ENCODE measurements at regions not wholly inside any gene's neighbourhood (a gene's known extent, or its start where the extent isn't known, plus 50 kb on each side); places are given as distances from the start of the nearest gene placed in this dataset.

DNA sequence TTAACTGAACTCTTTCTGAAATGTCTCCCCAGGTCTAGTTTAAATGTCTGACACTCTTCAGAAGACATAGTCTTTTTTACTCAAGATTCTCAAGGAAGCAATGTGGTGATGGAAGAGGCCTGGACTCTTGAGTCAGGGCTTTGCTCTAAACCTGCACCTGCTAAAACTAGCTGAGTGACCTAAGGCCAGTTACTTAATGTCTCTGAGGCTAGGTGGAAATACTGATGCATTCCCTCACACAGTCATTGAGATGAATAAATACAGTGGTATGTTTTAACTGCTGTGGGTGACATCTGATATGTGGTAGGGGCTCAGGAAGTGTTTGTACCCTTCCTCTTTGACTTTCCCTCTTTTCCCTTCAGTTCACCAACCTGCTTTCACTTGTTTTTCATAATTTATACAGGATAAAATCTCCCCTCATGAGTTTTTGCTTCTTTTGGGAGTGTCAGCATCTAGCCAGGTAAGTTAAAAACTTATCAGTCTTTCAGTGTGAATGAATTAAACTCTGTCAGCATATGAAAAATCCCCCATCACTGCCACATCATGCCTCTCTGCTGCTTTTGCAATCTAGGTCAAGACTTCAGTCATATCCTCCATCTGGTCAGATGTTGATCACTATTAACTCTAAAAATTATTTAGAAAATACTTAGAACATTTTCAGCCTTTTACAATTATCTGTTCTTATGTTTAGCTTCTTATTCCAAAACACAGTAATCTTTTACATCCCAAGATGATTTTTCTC is 178.7 kb upstream of the TNFAIP3 start:
- Histone ChIP-seq H2AFZ (ENCODE audit: low read length) (no peak overlapping the region), H3K4me1 (ENCODE audit: control insufficient read depth, extremely low read depth, insufficient read depth, low read length) (no peaks in the 10 kb centered on the region), H3K4me3 (replicated peaks in 1 of 4; ENCODE audit: control extremely low read depth in 1 of 4, insufficient read depth in 1 of 4, low read depth in 3 of 4, low read length in 4 of 4) (no peak overlapping the region), H3K79me2 (ENCODE audit: control insufficient read depth, insufficient read depth, low read length) (no peaks in the 10 kb centered on the region), H3K4me2 (ENCODE audit: extremely low read depth, insufficient read depth, low read length) (no peak overlapping the region), H3K27ac (ENCODE audit: insufficient read depth, low read length) (no peak overlapping the region), H3K9ac (ENCODE audit: insufficient read depth, low read length) (no peak overlapping the region), H4K20me1 (ENCODE audit: control insufficient read depth, extremely low read depth, insufficient read depth, low read length) (no peaks in the 10 kb centered on the region), H3K9me3 (ENCODE audit: control insufficient read depth, insufficient read depth, low read depth, low read length) (no peaks in the 10 kb centered on the region), H3K36me3 (ENCODE audit: control insufficient read depth, insufficient read depth, low read length) (no peaks in the 10 kb centered on the region), H3K27me3 (ENCODE audit: control insufficient read depth, insufficient read depth, low read length) (no peaks in the 10 kb centered on the region)
- DNase-seq (ENCODE audit: low read depth in 2 of 2) = no peak
- no peak for TF ChIP-seq EZH2 (IDR thresholded peaks at IDR 0.05; ENCODE audit: low read length, missing control alignments)
- TF ChIP-seq, protein P1, sequence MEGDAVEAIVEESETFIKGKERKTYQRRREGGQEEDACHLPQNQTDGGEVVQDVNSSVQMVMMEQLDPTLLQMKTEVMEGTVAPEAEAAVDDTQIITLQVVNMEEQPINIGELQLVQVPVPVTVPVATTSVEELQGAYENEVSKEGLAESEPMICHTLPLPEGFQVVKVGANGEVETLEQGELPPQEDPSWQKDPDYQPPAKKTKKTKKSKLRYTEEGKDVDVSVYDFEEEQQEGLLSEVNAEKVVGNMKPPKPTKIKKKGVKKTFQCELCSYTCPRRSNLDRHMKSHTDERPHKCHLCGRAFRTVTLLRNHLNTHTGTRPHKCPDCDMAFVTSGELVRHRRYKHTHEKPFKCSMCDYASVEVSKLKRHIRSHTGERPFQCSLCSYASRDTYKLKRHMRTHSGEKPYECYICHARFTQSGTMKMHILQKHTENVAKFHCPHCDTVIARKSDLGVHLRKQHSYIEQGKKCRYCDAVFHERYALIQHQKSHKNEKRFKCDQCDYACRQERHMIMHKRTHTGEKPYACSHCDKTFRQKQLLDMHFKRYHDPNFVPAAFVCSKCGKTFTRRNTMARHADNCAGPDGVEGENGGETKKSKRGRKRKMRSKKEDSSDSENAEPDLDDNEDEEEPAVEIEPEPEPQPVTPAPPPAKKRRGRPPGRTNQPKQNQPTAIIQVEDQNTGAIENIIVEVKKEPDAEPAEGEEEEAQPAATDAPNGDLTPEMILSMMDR (conservative IDR thresholded peaks at IDR 0.05 in 1 of 2, IDR thresholded peaks at IDR 0.05 in 1 of 2; ENCODE audit: low read depth in 1 of 2, low read length in 2 of 2) = no peak

DNA sequence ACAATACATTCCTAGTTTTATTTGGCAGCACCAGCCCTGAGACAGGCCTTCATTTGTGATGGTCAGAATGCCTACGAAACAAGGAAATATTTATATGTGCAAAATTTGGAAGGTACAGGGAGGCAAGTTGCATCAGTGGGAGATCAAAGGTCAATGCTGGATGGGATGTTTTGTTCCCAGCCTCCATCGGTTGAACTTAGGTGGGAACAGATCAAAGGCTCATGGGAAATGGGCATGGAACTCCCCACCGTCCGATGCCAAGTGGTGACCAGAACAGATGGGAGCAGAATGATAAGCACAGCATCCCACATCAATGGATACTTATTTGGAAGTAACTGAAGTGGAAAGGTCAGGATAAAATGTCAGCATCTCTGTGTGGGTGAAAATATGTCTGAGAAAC is 177.7 kb upstream of the TNFAIP3 start:
- Histone ChIP-seq H3K36me3 (ENCODE audit: control insufficient read depth, insufficient read depth, low read length) (no peaks in the 10 kb centered on the region), H4K20me1 (ENCODE audit: control insufficient read depth, extremely low read depth, insufficient read depth, low read length) (no peaks in the 10 kb centered on the region), H2AFZ (ENCODE audit: low read length) (no peak overlapping the region), H3K27ac (ENCODE audit: insufficient read depth, low read length) (no peak overlapping the region), H3K79me2 (ENCODE audit: control insufficient read depth, insufficient read depth, low read length) (no peaks in the 10 kb centered on the region), H3K9ac (ENCODE audit: insufficient read depth, low read length) (no peak overlapping the region), H3K27me3 (ENCODE audit: control insufficient read depth, insufficient read depth, low read length) (no peaks in the 10 kb centered on the region), H3K4me2 (ENCODE audit: extremely low read depth, insufficient read depth, low read length) (no peak overlapping the region), H3K4me1 (ENCODE audit: control insufficient read depth, extremely low read depth, insufficient read depth, low read length) (no peaks in the 10 kb centered on the region), H3K9me3 (ENCODE audit: control insufficient read depth, insufficient read depth, low read depth, low read length) (no peaks in the 10 kb centered on the region), H3K4me3 (replicated peaks in 1 of 4; ENCODE audit: control extremely low read depth in 1 of 4, insufficient read depth in 1 of 4, low read depth in 3 of 4, low read length in 4 of 4) (no peak overlapping the region)
- TF ChIP-seq, protein P1 (conservative IDR thresholded peaks at IDR 0.05 in 1 of 2, IDR thresholded peaks at IDR 0.05 in 1 of 2; ENCODE audit: low read depth in 1 of 2, low read length in 2 of 2) = no peak
- no peak for TF ChIP-seq EZH2 (IDR thresholded peaks at IDR 0.05; ENCODE audit: low read length, missing control alignments)
- no peak for DNase-seq (ENCODE audit: low read depth in 2 of 2)

DNA sequence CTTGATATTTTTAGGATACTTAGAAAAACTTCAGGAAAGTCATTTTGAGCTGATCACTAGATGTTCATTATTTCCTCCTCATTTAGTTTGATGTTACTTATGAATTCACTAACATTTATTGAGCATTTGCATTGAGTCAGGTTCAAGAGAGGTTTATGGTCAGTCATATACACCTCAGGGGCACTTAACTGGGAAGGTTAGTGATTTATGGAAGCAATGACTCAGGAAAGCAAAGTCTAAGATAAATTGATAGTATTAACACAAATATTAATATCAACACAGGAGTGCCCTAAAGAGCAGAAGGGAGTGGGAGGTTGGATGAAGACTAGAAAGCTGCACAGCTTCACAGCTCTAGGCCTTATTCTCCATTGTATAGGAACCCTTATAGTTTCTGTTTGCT is 177.0 kb upstream of the TNFAIP3 start:
- H3K4me2 ChIP-seq (ENCODE audit: extremely low read depth, insufficient read depth, low read length) = no peak overlapping the region
- H3K36me3 ChIP-seq (ENCODE audit: control insufficient read depth, insufficient read depth, low read length) = no peaks in the 10 kb centered on the region
- H3K4me1 ChIP-seq (ENCODE audit: control insufficient read depth, extremely low read depth, insufficient read depth, low read length) = no peaks in the 10 kb centered on the region
- no peak overlapping the region for H3K9ac ChIP-seq (ENCODE audit: insufficient read depth, low read length)
- no peak overlapping the region for H3K27ac ChIP-seq (ENCODE audit: insufficient read depth, low read length)
- no peaks in the 10 kb centered on the region for H3K79me2 ChIP-seq (ENCODE audit: control insufficient read depth, insufficient read depth, low read length)
- H3K4me3 ChIP-seq (replicated peaks in 1 of 4; ENCODE audit: control extremely low read depth in 1 of 4, insufficient read depth in 1 of 4, low read depth in 3 of 4, low read length in 4 of 4) = no peak overlapping the region
- no peak overlapping the region for H2AFZ ChIP-seq (ENCODE audit: low read length)
- no peak for DNase-seq (ENCODE audit: low read depth in 2 of 2)
- H4K20me1 ChIP-seq (ENCODE audit: control insufficient read depth, extremely low read depth, insufficient read depth, low read length) = no peaks in the 10 kb centered on the region
- TF ChIP-seq EZH2 (IDR thresholded peaks at IDR 0.05; ENCODE audit: low read length, missing control alignments) = no peak
- TF ChIP-seq, protein P1 (conservative IDR thresholded peaks at IDR 0.05 in 1 of 2, IDR thresholded peaks at IDR 0.05 in 1 of 2; ENCODE audit: low read depth in 1 of 2, low read length in 2 of 2) = no peak
- H3K27me3 ChIP-seq (ENCODE audit: control insufficient read depth, insufficient read depth, low read length) = no peaks in the 10 kb centered on the region
- H3K9me3 ChIP-seq (ENCODE audit: control insufficient read depth, insufficient read depth, low read depth, low read length) = no peaks in the 10 kb centered on the region
